EH (cell line): ENCODE measurements at regions not wholly inside any gene's neighbourhood (a gene's known extent, or its start where the extent isn't known, plus 50 kb on each side); places are given as distances from the start of the nearest gene placed in this dataset.

Experiments used
- DNase-seq: peaks from one replicate; pipeline ENCODE4 v3.0.0-alpha.2; 2015; ENCODE audit warnings: low read depth

GRCh38 chr3:66165660-66166059, 55.1 kb upstream of the SLC25A26 start:
- peak; percentile 9 for DNase-seq

- DNase-seq, result no peak
These were observed 56.6 kb upstream of the SLC25A26 start for GRCh38 chr3:66164155-66164554.

DNA sequence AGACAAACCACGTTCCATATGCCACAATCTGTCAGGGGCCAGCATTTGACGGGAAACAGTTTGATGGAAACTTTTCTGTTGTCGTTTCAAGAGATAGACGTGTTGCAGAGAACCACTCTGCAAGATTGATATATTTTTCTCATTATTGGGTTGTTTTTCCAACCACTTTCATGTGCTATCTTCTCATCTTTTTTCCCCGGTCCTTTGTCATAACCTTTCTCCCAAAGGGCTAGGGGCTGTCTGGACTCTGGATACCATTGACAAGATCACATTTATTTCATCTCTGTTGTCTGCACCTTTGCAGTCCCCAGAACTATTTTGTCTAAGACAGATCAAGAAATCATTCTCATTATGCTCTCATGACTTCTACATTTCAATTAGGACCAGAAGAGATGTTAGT, 57.6 kb upstream of the SLC25A26 start:
- DNase-seq, result no peak

DNA sequence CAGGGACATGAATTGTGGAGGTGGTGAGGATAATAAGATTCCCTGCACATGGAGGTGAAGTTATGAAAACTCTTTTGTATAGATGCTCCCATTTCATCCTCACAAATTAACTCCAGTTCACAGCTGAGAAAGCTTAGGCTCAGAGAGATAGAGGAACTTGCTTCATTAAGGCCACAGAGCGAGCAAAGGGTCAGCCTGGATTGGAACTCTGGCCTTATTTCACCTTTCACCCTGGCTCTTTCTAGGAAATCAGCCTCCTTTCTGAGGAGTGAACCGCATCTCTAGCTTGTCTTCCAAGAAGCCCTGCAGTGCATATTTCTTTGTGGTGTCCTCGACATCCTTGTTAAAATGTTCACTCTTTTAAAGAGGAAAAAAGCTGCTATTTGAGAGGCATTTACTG, 58.0 kb upstream of the SLC25A26 start:
- no peak for DNase-seq

GRCh38 chr3:66158933-66159683, 61.7 kb upstream of the SLC25A26 start:
- no peak for DNase-seq

DNA sequence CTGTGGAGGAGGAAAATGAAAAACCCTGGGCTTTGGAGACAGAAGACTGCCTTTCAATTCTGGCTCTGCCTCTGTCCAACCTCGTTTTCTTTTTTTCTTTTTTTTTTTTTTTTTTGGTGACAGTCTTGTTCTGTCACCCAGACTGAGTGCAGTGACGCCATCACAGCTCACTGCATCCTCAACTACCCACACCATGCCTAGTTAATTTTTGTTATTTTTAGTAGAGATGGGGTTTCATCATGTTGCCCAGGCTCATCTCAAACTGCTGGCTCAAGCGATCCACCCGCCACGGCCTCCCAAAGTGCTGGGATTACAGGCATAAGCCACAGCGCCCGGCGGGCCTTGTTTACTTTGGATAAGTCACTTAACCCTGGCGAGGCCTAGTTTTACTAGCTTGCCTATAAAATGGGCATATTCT, 66.3 kb upstream of the SLC25A26 start:
- DNase-seq, result peak; percentile 16

DNA sequence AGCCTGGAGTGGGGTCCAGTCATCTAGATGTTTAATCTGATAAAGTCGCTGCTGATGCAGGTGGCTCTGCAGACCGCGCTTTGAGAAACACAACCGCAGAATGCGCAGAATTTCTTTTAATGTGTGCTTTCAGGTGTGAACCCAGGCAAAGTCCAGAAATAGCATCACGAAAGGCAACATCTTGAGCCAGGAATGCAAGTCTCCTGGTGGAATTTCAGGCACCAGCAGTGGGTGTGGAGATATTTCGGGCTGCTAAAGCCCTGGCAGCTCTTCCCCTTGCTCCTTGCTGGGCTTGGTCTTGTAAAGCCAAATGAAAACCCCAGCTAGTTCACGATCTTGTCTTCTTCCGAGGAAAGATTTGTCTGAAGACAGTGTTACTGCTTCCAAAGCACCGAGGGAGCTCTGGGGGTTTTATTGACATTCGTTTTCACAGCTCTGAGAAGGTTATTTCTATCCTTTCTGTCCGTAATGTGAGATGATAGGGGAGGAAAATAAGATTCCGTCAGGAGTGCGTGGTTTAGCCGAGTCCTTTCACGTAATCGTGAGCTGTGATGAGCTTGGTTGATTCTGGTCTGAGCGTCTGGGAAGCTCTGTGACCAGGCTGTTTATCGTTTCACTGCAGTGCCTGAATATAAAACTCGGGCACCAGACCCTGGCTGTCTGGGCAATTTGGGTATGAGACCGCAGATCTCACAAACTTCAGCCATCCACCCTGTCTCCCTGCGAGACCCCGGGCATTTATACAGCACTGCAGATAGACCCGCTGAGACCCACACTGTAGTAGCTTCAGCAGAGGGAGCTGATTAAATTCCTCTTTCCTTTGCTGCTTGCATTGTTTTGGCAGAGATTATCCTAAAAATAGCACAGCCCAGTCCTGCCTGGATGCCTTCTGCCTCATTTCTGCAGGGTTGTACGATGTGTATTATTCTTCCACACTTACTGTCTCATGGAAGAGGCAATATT, 67.0 kb upstream of the SLC25A26 start:
- DNase-seq, result peak; percentile 62

DNA sequence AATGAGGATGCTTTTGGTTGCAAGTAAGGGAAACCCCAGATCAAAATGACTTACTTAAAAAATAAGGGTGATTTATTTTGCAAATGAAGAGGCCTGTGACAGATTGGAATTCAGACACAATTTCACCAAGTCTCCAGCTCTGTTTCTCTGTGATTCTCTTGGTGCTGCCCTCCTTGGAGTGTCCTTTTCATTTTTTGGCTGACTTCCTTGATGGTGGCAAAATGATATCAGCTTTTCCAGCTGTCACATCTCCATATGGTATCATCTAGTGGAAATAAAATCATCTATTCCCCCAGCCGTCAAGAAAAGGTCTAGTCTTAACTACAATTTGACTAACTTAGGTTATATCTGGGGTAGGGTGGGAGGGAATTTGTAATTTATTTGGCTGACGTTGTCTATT, 68.5 kb upstream of the SLC25A26 start:
- DNase-seq, result no peak

GRCh38 chr3:66150977-66151376, 69.8 kb upstream of the SLC25A26 start:
- no peak for DNase-seq

DNA sequence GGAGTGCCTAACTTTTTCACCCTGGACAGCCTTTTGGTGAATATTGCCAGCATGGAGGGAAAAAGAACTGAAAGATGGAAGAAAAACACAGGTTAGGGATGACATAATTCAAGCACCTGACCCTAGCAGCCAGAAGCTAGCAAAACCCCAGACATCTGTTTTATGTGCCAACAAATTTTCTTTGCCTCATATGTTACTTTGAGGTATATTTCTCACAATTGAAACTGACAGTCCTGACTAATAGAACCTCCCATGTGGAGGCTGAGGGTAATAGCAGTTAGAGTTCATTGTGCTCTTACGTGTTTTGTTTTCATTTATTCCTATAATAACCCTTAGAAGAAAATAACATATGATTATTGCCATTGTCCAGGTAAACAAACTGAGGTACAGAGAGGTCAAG, 71.5 kb upstream of the SLC25A26 start:
- DNase-seq, result peak; percentile 24

GRCh38 chr3:66145408-66145733, 75.4 kb upstream of the SLC25A26 start:
- no peak for DNase-seq

DNA sequence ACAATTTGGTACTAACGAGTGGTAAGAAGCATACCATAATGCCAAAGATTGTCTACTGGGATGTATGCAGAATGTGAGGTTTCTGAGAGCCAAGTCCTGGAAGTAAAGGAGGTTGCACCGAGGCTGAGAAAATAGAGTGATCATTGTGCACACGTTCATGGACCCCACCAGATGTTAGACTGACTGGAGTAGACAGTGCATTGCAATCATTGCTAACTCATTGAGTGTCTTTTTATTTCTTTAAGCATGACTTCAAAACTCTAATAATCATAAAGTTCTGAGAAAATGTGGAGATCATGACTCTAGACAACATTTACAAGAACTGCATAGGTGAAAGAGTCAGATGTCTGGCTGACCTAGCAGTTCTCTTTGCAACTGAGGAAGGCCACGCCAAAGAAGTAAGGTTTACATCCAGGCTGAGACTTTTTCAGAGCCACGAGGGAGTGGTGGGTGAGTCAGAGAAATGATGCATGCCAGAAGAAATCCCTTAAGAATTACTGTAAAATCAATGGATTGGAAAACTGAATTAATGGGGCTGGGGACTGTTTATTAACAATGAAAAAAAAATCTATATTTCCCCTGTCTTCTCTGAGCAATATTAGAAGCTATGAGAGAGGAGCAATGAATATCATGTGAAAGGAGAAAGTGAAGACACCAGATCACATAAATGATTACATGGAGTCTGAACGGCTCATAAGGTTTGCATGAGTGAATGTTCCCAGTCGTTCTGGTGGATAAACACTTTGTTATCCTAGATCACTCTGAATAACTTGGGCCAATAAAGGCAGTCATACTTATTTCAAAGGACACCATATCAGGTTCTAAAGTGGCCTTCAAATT, 76.0 kb upstream of the SLC25A26 start:
- DNase-seq, result peak; percentile 43

DNA sequence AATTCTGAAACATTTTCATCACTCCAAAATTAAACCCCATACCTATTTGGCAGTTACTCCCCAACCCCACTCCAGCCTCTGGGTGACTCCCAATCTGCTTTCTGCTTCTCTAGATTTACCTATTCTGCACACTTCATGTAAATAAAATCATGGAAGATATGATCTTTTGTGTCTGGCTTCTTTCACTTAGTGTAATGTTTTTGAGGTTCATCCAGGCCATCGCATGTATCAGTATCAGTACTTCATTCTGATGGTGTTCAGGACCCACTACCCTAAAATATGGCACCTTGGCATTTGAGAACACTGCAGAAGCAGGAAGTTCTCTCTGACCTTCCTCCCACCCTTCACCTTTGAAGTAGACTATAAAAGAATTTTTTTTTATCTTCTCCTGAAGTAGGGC, 78.7 kb upstream of the SLC25A26 start:
- no peak for DNase-seq

DNA sequence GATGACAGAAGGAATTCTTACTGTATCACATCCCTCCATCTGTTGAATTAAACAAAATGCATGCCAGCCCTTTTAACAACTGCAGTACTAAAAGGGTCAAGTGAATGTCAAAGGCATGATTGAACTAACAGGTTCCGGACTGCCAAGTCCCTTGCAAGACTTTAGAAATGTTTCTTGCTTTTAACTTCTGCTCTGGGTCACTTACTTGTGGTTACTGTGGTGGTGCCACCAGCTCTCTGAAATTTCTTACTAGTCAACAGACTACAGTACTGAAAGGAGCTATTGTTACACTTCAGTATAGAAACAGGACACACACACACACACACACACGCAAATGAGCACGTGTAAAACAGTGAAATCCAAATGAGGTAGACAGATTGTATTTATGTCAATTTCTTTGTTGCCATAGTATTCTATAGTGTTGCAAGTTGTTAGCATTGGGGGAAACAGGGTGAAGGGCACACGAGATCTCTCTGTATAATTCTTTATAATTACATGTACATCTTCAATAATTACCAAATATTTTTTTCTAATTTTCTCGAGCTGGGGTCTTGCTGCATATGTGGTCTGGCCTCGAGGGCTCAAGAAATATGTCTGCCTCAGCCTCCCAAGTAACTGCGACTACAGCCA, 79.9 kb upstream of the SLC25A26 start:
- DNase-seq, result peak; percentile 36

- peak; percentile 55 for DNase-seq
These were observed 80.7 kb upstream of the SLC25A26 start for GRCh38 chr3:66140106-66140505.

DNA sequence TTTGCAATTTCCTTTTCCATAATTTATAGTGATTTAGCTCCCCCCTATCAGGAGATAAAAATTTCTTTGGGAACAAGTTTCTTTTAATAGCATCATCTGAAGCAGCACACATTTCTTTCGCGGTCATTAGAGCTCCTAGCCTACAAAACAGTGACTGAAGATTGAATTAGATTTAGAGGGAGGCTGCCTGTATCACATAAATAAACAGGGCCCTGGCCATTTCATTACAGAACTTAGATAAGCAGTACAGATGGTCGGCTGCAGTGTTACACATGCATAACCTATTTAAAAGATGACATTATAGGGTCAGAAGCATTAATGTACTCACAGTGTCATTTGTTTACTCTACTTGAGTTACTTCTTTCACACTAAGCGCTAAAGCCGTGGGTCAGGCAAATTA, 81.4 kb upstream of the SLC25A26 start:
- DNase-seq, result peak; percentile 18

GRCh38 chr3:66138336-66139313, 82.2 kb upstream of the SLC25A26 start:
- peak; percentile 76 for DNase-seq

DNA sequence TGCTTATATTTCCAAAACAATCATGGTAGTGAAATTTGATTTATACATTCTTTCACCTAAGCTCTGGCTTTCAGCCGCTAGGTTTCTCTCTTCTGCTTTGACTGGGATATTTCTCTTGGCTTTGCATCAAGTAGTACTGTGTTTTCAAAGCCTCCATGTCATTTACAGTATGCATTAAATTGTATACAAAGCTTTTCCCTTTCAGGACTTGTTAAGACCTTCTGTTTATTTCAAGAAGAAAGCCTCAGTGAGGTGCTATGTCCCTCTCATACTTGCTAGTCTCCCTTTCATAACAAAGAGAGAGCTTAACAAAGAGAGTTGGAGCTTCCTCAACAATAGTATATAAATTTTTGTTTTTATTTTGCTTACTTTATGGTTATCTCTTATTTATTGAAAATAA, 84.2 kb upstream of the SLC25A26 start:
- no peak for DNase-seq

DNA sequence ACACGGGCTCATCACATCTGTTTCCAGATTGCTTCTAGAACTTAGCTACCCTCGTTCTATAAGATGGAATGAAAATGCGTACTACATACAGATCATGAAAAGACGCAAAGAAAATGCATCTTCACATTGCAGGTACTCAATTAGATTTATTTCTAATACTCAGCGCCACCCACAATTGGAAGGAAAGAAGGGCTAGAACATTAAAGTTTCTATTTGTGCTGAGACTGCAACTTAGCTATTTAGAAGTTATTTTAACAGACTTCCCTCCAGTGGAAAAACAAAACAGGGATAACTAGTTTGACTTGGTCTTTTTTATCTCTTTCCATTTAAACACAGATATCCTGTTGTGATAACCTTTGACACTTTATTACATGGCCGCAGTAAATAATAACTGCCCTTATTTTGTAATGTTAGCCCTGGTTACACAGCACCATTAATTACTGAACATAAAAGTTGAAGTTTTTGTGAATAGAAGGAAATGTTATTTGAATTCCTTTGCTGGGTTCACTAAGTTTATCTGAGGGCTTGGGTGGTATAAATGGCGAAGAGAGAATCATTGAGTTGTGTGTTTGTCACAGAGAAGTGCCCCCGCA, 86.9 kb upstream of the SLC25A26 start:
- DNase-seq, result no peak

GRCh38 chr3:66133050-66133757, 87.6 kb upstream of the SLC25A26 start:
- DNase-seq, result peak; percentile 80
